GM12878 (cell line): ENCODE measurements at regions not wholly inside any gene's neighbourhood (a gene's known extent, or its start where the extent isn't known, plus 50 kb on each side); places are given as distances from the start of the nearest gene placed in this dataset.

Experiments
- BHLHE40 ChIP-seq, 2 experiments: fragments of 450-650 bp in 1 of 2; IDR thresholded peaks; 2 replicates each; pipeline ENCODE4 v1.6.1; 2011 to 2017; ENCODE audit warnings: low read depth in 2 of 2, borderline replicate concordance in 1 of 2, improper control_type of control experiment in 1 of 2, low read length in 1 of 2, mild to moderate bottlenecking in 1 of 2
- CEBPB ChIP-seq, 2 experiments: fragments of 150-350 bp in 1 of 2; IDR thresholded peaks; 2 replicates each; pipeline ENCODE4 v1.6.1; 2012 to 2014; ENCODE audit warnings: low read depth in 2 of 2, low read length in 2 of 2, borderline replicate concordance in 1 of 2, inconsistent platforms in 1 of 2
- CTCF ChIP-seq, 3 experiments: IDR thresholded peaks in 2 of 3; conservative IDR thresholded peaks in 1 of 3; 2 replicates each; pipeline ENCODE4 v1.5.1; 2011; ENCODE audit warnings: low read depth in 3 of 3, low read length in 3 of 3, mild to moderate bottlenecking in 3 of 3, control low read depth in 2 of 3, moderate library complexity in 2 of 3, inconsistent platforms in 1 of 3, mixed read lengths in 1 of 3; ENCODE audit not compliant: control insufficient read depth in 2 of 3, insufficient read depth in 1 of 3; ENCODE audit errors: extremely low read depth in 1 of 3
- DPF2 ChIP-seq: fragments of 450-650 bp; IDR thresholded peaks from 2 replicates; pipeline ENCODE4 v1.6.1; 2017; ENCODE audit warnings: mild to moderate bottlenecking
- EP300 ChIP-seq, 2 experiments: fragments of 150-350 bp in 1 of 2; IDR thresholded peaks; 2 replicates each; pipeline ENCODE4 v1.6.1; 2011 to 2012; ENCODE audit warnings: low read depth in 2 of 2, low read length in 2 of 2, borderline replicate concordance in 1 of 2, improper control_type of control experiment in 1 of 2, inconsistent platforms in 1 of 2; ENCODE audit not compliant: control insufficient read depth in 1 of 2
- GABPA ChIP-seq: IDR thresholded peaks from 2 replicates; pipeline ENCODE4 v1.6.1; 2014; ENCODE audit warnings: antibody characterized with exemption, low read depth, mild to moderate bottlenecking, inconsistent platforms
- JUNB ChIP-seq: IDR thresholded peaks from 2 replicates; pipeline ENCODE4 v1.6.1; 2016; ENCODE audit warnings: antibody characterized with exemption, mild to moderate bottlenecking
- MYC ChIP-seq: IDR thresholded peaks from 2 replicates; pipeline ENCODE4 v1.6.1; 2011; ENCODE audit warnings: mild to moderate bottlenecking, low read length, moderate library complexity, inconsistent platforms; ENCODE audit not compliant: insufficient read depth, insufficient replicate concordance, insufficient read length, severe bottlenecking
- NR2C2 ChIP-seq: IDR thresholded peaks from 2 replicates; pipeline ENCODE4 v1.6.1; 2011; ENCODE audit warnings: borderline replicate concordance, low read depth; ENCODE audit not compliant: control insufficient read depth, insufficient read length
- NRF1 ChIP-seq: conservative IDR thresholded peaks from 2 replicates; pipeline ENCODE4 v1.6.1; 2011; ENCODE audit warnings: mild to moderate bottlenecking, low read depth, low read length, improper control_type of control experiment
- PRDM15 ChIP-seq: fragments of 450-650 bp; formaldehyde crosslinking; IDR thresholded peaks from 2 replicates; pipeline ENCODE4 v1.4.0; 2020; ENCODE audit warnings: mild to moderate bottlenecking, moderate library complexity
- RFX5 ChIP-seq: IDR thresholded peaks from 2 replicates; pipeline ENCODE4 v1.6.1; 2011; ENCODE audit warnings: low read depth, low read length, improper control_type of control experiment
- SREBF1 ChIP-seq: IDR thresholded peaks from 2 replicates; pipeline ENCODE4 v1.6.1; 2012; ENCODE audit warnings: mild to moderate bottlenecking, low read length
- TF ChIP-seq, protein P1 (sequence below): fragments of 450-650 bp; formaldehyde crosslinking; IDR thresholded peaks from 2 replicates; pipeline ENCODE4 v1.4.0; 2022; ENCODE audit warnings: mild to moderate bottlenecking, moderate library complexity

DNA sequence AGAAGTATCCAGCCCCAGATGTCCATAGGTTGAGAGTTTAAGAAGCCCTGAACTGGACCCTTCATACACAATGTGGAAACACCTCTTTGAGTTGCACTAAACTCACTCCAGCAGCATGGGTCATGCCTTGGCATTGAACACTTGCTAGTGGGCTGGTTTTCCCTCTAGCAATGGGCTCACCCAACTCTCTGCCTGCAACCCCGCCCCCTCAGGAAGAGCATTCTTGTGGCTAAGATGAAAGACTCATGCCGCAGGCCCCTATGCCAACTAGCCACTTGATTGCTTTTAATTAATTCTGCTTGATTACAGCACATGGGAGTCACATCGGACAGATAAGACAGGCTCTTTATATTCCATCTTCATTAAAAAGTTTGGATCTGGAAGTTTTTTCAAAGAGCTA, 136.5 kb upstream of the GJB5 start:
- no peak for TF ChIP-seq CTCF (IDR thresholded peaks at IDR 0.05 in 2 of 3, conservative IDR thresholded peaks at IDR 0.05 in 1 of 3; ENCODE audit: control insufficient read depth in 2 of 3, extremely low read depth in 1 of 3, insufficient read depth in 1 of 3, low read depth in 3 of 3, low read length in 3 of 3)
- no peak for TF ChIP-seq CEBPB (IDR thresholded peaks at IDR 0.05; ENCODE audit: borderline replicate concordance in 1 of 2, low read depth in 2 of 2, low read length in 2 of 2)
- no peak for TF ChIP-seq DPF2
- TF ChIP-seq JUNB = no peak
- TF ChIP-seq PRDM15 (CRISPR knock-in tag) = no peak
- no peak for TF ChIP-seq RFX5
- TF ChIP-seq MYC = no peak
- TF ChIP-seq NRF1 = no peak
- no peak for TF ChIP-seq NR2C2
- TF ChIP-seq GABPA = no peak
- TF ChIP-seq SREBF1 = no peak
- no peak for TF ChIP-seq BHLHE40 (IDR thresholded peaks at IDR 0.05; ENCODE audit: borderline replicate concordance in 1 of 2, low read depth in 2 of 2, low read length in 1 of 2)
- TF ChIP-seq EP300 (IDR thresholded peaks at IDR 0.05; ENCODE audit: borderline replicate concordance in 1 of 2, control insufficient read depth in 1 of 2, low read depth in 2 of 2, low read length in 2 of 2) = no peak
- TF ChIP-seq, protein P1, sequence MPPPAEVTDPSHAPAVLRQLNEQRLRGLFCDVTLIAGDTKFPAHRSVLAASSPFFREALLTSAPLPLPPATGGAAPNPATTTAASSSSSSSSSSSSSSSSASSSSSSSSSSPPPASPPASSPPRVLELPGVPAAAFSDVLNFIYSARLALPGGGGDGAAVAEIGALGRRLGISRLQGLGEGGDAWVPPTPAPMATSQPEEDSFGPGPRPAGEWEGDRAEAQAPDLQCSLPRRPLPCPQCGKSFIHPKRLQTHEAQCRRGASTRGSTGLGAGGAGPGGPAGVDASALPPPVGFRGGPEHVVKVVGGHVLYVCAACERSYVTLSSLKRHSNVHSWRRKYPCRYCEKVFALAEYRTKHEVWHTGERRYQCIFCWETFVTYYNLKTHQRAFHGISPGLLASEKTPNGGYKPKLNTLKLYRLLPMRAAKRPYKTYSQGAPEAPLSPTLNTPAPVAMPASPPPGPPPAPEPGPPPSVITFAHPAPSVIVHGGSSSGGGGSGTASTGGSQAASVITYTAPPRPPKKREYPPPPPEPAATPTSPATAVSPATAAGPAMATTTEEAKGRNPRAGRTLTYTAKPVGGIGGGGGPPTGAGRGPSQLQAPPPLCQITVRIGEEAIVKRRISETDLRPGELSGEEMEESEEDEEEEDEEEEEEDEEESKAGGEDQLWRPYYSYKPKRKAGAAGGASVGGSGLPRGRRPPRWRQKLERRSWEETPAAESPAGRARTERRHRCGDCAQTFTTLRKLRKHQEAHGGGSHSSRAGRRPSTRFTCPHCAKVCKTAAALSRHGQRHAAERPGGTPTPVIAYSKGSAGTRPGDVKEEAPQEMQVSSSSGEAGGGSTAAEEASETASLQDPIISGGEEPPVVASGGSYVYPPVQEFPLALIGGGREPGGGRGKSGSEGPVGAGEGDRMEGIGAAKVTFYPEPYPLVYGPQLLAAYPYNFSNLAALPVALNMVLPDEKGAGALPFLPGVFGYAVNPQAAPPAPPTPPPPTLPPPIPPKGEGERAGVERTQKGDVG = no peak
